ENCODE measurements at regions not wholly inside any gene's neighbourhood (a gene's known extent, or its start where the extent isn't known, plus 50 kb on each side); places are given as distances from the start of the nearest gene placed in this dataset.

GRCh38 chr6:25217302-25217701 lies 61.9 kb upstream of the CARMIL1 start:
- Histone ChIP-seq H3K9me3 (ENCODE audit: control insufficient read depth in 4 of 4, low read length in 3 of 4) (no peaks in the 10 kb centered on the region), H3K9ac (ENCODE audit: low read depth in 1 of 2, low read length in 2 of 2) (no peak overlapping the region), H3K4me1 (ENCODE audit: control insufficient read depth in 4 of 4, insufficient read depth in 4 of 4, low read length in 3 of 4) (peaks cover 2 to 9% (median 5%) of the 10 kb centered on the region in 4 donors), H3K36me3 (ENCODE audit: control insufficient read depth in 4 of 4, insufficient read depth in 3 of 4, low read depth in 1 of 4, low read length in 3 of 4) (no peaks in the 10 kb centered on the region), H3K27ac (ENCODE audit: low read depth in 1 of 2, low read length in 2 of 2) (no peak overlapping the region), H3K4me3 (ENCODE audit: low read depth in 1 of 3, low read length in 3 of 3) (no peak overlapping the region), H3K27me3 (ENCODE audit: control insufficient read depth in 4 of 4, insufficient read depth in 4 of 4, low read length in 3 of 4) (no peaks in the 10 kb centered on the region)
- WGBS: 95% methylated on average over 2 of the region's 2 CpGs
- DNase-seq (ENCODE audit: low spot score): no peak
- TF ChIP-seq REST (IDR thresholded peaks at IDR 0.05) (no peak), TAF1 (conservative IDR thresholded peaks at IDR 0.05) (no peak), GABPA (IDR thresholded peaks at IDR 0.05 in 1 of 2, conservative IDR thresholded peaks at IDR 0.05 in 1 of 2) (no peak), FOXA1 (IDR thresholded peaks at IDR 0.05) (no peak), MAX (IDR thresholded peaks at IDR 0.05) (no peak), ZBTB33 (IDR thresholded peaks at IDR 0.05) (no peak), SP1 (IDR thresholded peaks at IDR 0.05) (no peak), RAD21 (IDR thresholded peaks at IDR 0.05) (no peak), NR2F2 (IDR thresholded peaks at IDR 0.05) (no peak), JUND (IDR thresholded peaks at IDR 0.05) (no peak), HNF4G (IDR thresholded peaks at IDR 0.05) (no peak), YY1 (IDR thresholded peaks at IDR 0.05) (no peak), RXRA (IDR thresholded peaks at IDR 0.05) (no peak), EGR1 (IDR thresholded peaks at IDR 0.05; ENCODE audit: low read depth in 2 of 2) (no peak), FOXA2 (IDR thresholded peaks at IDR 0.05) (no peak)
- TF ChIP-seq, protein P1, sequence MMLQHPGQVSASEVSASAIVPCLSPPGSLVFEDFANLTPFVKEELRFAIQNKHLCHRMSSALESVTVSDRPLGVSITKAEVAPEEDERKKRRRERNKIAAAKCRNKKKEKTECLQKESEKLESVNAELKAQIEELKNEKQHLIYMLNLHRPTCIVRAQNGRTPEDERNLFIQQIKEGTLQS (IDR thresholded peaks at IDR 0.05): no peak

- no peak for DNase-seq (ENCODE audit: low spot score)
- Histone ChIP-seq H3K9me3 (ENCODE audit: control insufficient read depth in 4 of 4, low read length in 3 of 4) (no peaks in the 10 kb centered on the region), H3K9ac (ENCODE audit: low read depth in 1 of 2, low read length in 2 of 2) (no peak overlapping the region), H3K27ac (ENCODE audit: low read depth in 1 of 2, low read length in 2 of 2) (no peak overlapping the region), H3K36me3 (ENCODE audit: control insufficient read depth in 4 of 4, insufficient read depth in 3 of 4, low read depth in 1 of 4, low read length in 3 of 4) (no peaks in the 10 kb centered on the region), H3K27me3 (ENCODE audit: control insufficient read depth in 4 of 4, insufficient read depth in 4 of 4, low read length in 3 of 4) (no peaks in the 10 kb centered on the region), H3K4me3 (ENCODE audit: low read depth in 1 of 3, low read length in 3 of 3) (no peak overlapping the region), H3K4me1 (ENCODE audit: control insufficient read depth in 4 of 4, insufficient read depth in 4 of 4, low read length in 3 of 4) (peaks cover 2 to 9% (median 5%) of the 10 kb centered on the region in 4 donors)
- no peak for TF ChIP-seq JUND (IDR thresholded peaks at IDR 0.05)
- TF ChIP-seq RAD21 (IDR thresholded peaks at IDR 0.05): no peak
- TF ChIP-seq ZBTB33 (IDR thresholded peaks at IDR 0.05): no peak
- TF ChIP-seq YY1 (IDR thresholded peaks at IDR 0.05): no peak
- no peak for TF ChIP-seq GABPA (IDR thresholded peaks at IDR 0.05 in 1 of 2, conservative IDR thresholded peaks at IDR 0.05 in 1 of 2)
- no peak for TF ChIP-seq CTCF (IDR thresholded peaks at IDR 0.05; ENCODE audit: low read depth, low read length, missing input control)
- no peak for TF ChIP-seq MAX (IDR thresholded peaks at IDR 0.05)
- TF ChIP-seq REST (IDR thresholded peaks at IDR 0.05): no peak
- no peak for TF ChIP-seq NR2F2 (IDR thresholded peaks at IDR 0.05)
- 95% methylated on average over 3 of the region's 3 CpGs for WGBS
Measured at GRCh38 chr6:25217829-25218228, 61.3 kb upstream of the CARMIL1 start.

Data from liver (tissue), 8 donors.